ENCODE measurements at regions not wholly inside any gene's neighbourhood (a gene's known extent, or its start where the extent isn't known, plus 50 kb on each side); places are given as distances from the start of the nearest gene placed in this dataset.

DNA sequence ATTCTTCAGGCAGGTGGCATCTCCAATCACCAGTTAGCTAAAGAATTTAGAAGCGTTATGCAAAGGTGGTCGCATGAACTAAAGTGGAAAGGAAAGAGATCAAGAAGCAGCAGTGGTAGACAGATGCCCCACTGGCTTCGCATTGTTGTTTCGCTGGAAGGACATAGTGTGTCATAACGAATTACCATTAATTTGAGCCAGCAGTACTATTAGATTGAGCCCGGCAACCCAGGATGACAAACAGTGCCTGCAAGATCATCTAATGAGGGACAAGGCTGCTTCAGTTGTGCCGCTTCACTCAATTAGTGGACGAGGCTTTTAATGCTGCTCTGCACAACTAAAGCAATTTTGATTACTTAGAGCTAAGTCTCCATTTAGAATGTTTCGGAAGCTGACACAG lies 274.5 kb upstream of the SOX5 start:
- no peak for DNase-seq (ENCODE audit: low spot score)

DNA sequence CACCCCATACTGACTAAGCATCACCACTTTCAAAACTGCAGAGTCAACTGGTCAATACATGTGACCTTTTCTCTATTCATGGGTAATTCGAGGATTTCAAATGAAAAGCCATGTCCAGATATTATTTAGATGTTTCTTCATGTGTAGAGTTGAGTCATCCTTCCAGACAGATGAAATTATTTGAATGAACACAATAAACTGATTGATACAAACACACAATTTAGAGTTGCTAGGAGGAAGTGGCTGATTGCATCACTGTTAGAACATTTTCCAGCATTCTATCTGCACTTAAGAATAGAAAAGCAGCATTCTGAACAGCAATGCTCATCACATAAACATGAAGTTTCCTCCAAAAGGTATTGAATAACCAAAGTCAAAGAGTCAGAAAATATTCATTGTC lies 273.5 kb upstream of the SOX5 start:
- no peak for DNase-seq (ENCODE audit: low spot score)

DNA sequence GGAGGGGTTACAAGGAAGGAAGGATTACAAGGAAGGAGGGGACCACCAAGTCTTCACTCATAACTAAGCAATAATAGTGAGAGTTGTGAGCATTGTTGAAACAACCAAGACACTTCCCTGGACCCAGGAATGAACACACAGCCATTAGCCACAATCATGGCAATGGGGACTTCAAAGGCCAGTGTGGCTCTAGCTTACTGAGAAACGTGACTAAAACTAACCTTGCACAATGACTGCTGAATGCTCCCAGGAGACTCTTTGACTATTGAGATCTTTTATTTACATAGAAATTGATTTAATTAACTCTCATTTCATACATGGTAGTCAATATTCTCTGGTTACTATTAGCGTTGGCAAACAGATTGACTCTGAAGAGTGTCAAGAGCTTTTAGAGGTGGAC lies 263.0 kb upstream of the SOX5 start:
- no peak for DNase-seq (ENCODE audit: low spot score)

DNA sequence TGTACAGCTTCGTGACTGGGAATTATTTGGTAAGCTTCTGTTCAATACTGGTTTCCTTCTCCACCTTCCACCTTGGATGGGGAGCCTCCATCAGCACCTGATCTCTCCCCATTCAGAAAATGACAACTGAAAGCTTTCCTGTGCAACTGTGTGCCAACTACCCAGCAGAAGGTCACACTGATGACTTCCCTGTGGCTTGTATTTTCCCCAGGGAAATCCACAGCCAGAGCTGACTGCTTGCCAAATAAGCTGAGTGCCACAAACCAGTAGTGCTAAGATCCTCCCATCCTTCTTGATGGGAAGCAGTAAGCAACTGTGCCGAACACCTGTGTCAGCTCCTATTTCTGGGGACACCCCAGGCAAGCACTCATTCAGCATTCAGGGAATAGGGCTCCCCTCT lies 257.2 kb upstream of the SOX5 start:
- DNase-seq (ENCODE audit: low spot score), result no peak

DNA sequence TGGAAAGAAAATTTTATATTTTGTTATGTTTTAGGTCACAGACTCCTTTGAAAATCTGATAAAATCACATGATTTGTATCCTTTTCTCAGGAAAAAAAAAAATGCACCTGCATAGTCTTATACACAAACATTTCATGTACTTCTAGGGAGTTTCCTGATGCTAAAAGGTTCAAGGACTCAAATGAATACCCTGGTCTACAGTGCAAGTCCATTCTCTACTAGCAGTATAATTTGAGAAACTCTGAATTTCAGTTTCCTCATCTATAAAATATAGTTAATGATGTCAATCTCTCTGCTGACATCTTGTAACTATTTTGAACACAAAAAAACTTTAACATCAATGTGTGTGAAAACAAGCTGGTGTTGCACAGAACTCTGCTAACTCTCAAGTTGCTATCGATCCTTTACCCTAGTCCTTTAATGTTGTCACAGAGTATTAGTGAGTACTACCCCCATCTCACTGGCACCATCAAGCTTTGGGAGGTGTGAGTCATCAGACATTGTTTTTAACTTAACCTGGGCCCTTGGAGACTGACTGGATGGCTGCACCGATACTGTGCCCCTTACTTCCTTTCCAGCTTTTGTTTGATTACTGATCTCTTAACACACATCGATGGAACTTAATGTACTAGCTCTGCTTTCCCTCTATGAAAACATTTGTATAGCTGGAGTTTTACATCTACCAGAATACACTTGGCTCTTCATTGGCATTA lies 251.9 kb upstream of the SOX5 start:
- DNase-seq (ENCODE audit: low spot score), result no peak

DNA sequence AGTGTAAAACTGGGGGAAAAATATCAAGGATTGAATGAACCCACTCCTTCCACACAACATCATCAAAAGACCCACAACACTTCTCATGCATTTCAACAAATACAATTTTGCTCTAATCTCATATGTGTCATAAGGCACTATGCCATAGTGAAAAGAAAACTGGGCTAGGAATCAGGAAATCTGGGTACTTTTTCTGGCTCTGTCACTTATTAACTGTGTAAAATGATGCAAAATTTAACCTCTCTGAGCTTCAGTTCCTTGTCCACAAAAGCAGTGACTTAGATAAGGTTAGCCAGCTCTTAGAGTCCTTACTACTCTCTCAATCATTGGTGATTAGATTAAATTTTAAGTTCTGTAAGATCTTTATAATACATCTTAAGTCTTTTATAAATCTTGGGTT lies 250.5 kb upstream of the SOX5 start:
- no peak for DNase-seq (ENCODE audit: low spot score)

DNA sequence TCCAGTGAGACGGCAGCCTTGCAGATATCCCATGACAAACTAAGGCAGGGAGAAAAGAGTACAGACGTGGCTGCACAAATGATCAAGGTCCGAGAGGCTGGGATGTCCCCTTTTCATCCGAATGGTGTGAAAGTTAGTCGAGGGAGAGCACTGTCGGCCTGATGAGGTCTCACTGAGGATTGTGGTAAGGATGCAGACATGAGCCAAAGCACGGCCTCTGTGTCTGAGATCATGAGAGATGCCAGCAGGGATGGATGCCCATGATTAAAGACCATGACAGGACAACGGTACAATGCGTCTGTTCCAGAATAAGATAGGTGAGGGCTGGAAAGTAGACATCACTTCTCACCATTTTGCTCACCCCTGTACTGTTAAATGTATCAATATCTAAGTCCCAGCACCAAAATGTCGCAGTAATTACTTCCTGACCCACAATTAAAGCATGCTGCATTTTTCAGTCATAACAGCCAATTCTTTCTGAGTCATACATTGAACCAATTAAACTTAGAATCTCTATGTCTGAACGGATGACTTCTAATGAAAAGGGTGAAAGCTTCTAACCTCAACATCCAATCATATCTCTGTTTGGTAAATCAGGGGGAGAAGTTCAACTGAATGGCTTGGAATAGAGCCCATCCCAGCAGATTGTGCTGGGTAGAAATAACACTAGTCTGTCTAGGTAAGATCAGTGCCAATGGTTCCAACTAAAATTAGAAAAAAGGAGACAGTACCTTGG lies 249.6 kb upstream of the SOX5 start:
- DNase-seq (ENCODE audit: low spot score), result no peak

DNA sequence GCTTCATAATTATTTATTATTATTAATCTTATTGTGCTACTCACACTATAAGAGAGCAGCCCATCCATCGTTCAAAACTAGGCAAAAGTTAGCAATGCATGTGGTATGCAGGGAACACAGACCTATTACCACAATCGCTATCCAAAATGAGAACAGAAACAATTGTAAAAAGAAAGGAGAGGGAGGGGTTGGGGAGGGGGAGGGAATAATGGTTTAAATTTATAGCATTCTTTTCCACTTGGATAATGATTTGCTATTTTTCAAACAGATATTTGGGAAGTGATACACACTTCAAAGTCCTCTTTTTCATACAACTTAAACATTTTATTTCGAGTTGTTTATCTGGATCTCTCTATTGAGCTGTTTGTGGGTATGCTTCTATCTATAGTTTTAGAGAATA lies 248.6 kb upstream of the SOX5 start:
- peak; percentile 4 for DNase-seq (ENCODE audit: low spot score)

DNA sequence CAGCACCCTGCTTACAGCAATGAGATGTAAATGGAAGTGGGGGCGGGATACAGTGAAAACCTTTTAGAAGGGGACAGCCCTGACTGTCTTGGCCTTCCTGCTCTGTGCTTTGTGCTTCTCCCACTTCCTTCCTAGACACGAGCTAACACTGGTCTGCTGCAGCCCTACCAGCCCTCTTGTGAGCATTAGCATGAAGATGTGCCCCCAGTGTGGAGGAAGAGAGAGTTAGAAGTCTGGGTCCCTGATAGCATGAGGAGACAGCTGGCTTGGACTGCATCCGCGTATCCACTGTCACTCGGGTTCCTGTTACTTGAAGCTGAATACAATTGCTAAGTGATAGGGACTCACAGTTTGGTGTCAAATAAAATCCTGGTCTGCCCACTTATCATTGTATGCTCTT lies 248.1 kb upstream of the SOX5 start:
- DNase-seq (ENCODE audit: low spot score), result no peak

DNA sequence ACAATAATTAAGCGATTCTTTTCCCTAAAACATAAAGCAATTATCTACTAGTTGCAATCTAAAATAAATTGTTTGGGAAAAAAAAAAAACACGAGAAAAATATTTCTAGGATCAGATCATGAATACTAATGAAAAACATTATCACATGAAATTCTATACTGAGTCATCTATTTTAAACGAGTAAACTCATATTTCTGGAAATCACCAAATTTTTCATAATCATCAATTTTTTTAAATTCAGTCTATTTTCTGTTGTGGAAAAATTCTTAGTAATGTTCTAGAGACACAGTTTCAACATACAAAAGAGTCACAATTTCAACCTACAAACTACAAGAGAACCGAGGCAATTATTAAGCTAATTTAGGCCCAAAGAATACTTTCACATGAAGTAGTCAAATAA lies 245.6 kb upstream of the SOX5 start:
- no peak for DNase-seq (ENCODE audit: low spot score)

DNA sequence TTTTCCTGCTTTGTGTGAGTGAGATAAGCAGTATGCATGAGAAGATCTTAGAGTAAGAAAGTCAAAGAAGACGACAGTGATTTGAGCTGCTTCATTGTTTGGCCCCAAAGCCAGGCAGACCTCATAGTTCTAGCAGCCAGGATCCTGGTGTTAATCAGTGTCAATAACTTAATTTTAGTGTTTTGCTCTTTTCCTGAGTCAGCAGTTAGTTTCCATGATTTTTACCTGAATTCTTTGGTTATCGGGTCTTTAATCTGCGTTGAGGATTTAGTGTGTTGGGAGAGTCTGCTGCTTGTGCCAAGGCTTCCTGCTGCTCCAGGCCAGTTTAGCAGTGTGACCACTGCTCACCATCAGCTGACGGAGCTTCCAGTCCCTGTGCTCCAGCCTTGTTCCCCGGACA lies 241.6 kb upstream of the SOX5 start:
- DNase-seq (ENCODE audit: low spot score), result no peak

DNA sequence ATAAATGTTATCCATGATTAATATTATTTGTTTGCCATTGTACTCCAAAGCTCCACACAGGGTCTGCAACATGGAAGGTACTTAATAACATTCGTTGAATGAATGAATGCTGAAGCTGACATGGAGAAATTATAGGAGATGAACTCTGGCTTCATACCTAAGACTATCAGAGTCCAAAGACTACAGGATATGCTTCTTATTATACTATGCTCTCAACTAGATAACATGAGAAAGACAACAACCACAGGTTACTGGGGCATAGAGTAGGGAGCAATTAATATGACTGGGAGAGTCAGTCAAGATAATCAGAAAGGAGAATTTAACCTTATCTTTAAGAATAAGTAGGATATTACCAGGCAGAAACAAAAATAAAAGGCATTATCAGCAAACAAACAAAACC lies 236.3 kb upstream of the SOX5 start:
- no peak for DNase-seq (ENCODE audit: low spot score)

DNA sequence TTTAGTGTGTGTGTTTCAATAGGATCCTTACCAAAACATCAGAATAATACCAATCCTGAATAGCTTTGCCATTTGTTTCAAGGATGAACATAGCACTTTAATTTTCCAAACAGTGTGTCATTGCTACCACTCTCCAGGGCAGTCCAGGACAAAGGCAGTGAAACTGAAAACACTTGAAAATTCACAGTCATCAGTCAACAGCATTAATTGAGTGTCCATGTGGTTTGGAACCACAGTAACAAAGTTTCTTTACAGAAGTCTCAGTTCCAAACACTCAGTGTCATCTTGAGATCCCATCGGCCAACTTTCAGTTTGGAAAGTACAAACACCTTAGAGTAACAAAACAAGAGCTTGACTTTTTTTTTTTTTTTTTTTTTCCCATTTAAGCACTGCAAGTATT lies 228.4 kb upstream of the SOX5 start:
- DNase-seq (ENCODE audit: low spot score), result no peak

DNA sequence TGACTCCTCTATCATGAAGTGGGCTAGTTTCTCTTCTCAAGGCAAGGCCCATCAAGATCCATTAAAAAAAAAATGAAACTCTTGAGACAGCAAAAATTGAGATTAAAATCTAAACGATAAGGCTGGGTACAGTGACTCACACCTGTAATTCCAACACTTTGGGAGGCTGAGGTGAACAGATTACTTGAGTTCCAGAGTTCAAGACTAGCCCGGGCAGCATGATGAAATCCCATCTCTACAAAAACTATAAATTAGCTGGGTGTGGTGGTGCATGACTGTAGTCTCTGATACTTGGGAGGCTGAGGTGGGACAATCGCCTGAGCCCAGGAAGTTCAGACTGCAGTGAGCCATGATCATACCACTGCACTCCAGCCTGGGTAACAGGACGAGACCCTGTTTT lies 226.5 kb upstream of the SOX5 start:
- no peak for DNase-seq (ENCODE audit: low spot score)

DNA sequence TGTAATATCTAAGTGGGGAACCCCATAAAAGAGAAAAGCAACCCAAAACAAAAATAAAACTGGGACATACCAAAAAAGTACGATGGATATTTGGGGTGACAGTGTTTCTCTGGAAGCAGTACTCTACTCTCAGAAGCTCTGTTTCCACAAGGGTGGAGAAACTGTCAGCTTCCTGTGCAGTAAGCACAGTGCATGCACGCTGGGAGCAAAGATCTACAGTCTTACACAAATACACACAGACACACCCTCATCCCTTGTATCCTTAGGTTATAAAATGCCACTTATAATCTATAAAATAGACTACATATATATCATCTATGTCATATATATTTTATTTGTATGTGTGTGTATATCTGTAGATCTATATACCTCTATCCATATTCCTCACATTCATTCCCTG lies 225.8 kb upstream of the SOX5 start:
- DNase-seq (ENCODE audit: low spot score), result no peak

DNA sequence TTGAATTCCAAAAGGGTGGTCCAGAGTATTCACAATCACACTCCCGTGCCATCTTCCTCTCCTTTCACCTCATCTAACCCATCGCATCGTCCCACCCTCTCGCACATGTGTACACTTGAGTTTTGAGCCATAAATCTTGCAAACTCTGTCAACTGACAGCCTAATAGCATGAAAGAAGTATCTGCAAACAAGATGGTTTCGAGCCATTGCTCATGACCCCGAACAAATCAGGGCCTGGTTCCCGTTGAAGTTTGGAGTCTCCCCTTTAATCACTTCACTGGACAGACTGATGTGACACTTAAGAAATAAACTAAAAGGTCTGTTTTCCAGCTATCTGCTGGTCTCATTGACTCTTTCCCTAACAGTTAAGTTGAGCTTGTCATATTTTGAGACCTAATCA lies 223.6 kb upstream of the SOX5 start:
- DNase-seq (ENCODE audit: low spot score), result no peak

DNA sequence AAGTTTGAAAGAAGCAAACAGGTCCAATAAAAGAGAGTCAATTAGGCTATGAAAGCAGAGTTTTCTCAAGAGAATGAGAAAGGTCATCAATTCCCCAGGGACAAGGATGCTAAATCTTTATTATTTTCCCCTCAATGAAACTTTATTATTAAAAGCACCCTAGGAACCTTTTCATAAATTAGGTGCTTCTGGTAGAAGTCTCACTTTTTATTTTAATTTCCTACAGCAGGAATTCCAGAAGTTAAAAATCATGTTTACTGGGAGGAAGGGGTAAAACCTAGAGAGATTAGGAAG lies 223.2 kb upstream of the SOX5 start:
- no peak for DNase-seq (ENCODE audit: low spot score)

DNA sequence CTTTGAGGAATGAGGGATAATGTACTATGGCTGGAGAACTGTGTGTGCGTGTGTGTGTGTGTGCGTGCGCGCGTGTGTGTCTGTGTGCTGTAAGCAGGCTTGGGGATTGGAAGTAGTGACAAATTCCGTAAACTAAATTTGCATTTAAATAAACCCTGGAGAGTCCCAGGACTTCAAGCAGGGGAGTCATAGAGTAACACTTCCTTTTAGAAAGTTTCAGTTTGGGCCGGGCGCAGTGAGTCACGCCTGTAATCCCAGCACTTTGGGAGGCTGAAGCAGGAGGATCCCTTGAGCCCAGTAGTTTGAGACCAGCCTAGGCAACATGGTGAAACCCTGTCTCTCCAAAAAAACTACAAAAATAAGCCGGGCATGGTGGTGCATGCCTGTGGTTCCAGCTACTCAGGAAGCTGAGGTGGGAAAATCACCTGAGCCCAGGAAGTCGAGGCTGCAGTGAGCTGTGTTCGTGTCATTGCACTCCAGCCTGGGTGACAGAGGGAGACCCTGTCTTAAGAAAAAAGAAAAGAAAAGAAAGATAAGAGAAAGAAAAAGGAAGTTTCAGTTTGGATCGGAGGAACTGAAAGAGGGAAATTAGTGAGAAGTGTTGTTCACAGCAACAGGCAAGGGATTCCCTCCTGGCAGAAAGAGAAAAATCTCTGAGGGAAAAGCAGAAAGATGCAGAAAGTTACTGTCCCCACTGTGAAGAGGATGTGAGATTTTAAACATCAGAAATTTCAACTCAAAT lies 222.7 kb upstream of the SOX5 start:
- no peak for DNase-seq (ENCODE audit: low spot score)

DNA sequence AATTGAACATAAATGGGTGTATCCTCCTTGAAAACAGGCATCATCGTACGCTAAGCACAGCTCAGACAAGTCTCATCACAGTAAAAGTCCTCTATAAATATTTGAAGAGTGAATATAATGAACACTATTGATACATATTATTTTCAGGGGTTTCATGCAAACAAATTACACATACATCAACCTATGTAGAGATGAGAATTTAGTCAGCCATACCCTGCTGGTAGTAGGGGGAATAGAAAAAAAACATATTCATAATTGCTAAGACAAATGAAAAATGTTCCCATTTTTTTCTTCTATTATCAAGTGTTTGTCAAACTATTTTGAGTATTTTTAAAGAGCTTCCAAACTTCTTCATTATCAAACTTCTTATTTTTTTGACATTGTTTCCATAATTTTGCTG lies 205.6 kb upstream of the SOX5 start:
- DNase-seq (ENCODE audit: low spot score), result no peak

DNA sequence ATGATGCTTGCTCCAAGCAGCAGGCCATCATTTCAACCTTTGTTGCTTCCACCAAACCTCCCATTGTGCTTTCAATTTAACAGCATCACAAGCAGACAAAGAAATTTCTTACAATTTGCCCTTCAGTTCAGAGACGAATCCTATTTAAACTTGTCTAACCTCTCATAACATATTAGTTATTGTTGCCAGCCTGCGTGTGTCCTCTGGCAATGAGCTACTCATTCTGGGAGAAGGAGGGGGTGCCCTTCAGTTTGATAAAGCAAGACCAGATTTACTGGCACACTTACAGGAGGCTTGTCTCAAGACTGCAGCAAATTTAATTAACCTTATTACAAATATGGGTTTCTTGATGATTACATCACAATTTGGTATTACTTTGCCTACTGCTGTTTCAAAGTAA lies 203.6 kb upstream of the SOX5 start:
- no peak for DNase-seq (ENCODE audit: low spot score)

DNA sequence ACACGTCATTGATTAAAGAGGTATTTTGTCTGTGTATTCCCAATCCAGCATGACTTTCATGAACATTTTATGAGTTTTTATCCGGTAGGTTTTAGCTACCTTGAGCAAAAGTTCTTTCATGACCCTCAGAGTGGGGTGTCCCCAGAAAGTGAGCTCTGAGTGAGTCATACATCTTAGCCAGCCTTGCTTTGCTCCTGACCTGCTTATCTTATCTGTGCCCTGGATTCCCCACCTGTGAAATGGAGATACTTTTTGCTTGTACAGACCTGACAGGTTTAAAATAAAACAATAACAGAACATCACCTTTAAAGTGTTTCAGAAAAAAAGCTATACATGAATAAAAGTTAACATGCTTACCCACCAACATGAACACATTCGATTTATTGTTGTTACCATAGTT lies 202.8 kb upstream of the SOX5 start:
- no peak for DNase-seq (ENCODE audit: low spot score)

DNA sequence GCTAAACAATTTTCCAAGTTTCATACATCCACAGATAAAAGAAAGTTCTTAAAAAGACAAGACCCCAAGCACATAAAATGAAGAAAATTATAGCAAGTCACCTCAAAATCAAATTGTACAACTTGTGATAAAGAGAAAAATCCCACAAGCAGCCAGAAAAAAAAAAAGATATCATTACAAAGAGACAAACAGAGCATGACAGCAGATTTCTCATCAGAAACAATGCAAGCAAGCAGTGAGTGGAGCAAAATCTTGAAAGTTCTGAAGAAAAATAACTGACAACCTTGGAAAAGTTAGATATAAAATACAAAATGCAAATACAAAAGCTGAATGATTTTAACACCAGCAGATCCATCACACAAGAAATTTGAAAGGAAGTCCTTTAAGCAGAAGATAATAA lies 194.5 kb upstream of the SOX5 start:
- no peak for DNase-seq (ENCODE audit: low spot score)

DNA sequence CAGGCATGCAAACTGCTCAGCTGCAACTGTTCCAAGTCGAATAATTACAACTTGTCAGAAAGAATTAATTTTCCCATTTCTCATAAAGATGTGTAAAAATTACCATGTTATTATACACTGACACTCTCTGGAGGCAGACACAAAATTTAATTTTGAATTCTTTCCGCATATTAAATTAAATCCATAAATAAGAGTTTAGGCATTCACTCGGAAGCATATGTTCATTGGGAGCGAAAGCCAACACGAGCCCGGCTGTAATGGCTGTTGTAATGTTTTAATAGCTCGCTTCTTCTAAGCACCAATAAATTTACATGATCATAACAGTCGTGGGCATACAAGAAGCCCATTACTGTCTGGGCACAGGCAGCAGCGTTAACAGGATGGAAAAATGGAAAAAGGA lies 189.6 kb upstream of the SOX5 start:
- DNase-seq (ENCODE audit: low spot score), result no peak

DNA sequence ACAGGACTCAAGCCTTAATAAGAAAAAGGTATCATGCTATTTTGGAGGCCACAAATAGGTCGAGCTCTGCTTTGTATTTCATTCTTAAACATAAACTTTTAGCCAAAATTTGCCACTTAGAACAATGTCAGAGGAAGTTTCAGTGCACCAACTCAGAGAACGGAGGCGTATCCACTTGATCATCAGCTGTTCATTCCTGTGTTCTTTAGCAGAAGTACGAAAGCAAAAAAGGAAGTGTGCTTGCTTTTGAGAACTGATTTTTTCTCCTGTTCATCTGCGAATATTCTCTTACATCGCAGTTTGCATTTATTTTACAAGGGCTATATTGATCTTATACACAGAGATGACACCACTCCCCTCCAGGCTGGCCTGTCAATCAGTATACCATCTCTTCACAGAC lies 188.6 kb upstream of the SOX5 start:
- no peak for DNase-seq (ENCODE audit: low spot score)
